A172 (cell line): ENCODE measurements at regions not wholly inside any gene's neighbourhood (a gene's known extent, or its start where the extent isn't known, plus 50 kb on each side); places are given as distances from the start of the nearest gene placed in this dataset.
"Not testable (repeated sequence)": the region's sequence is repeated elsewhere in the genome, so short reads cannot be mapped to it uniquely, and the experiment has no call there.

Experiments
- DNase-seq: peaks from one replicate; pipeline ENCODE4 v3.0.0-alpha.2; 2015; ENCODE audit warnings: low spot score

- DNase-seq, result no peak
Measured at GRCh38 chr3:118504906-118505305, 529.7 kb downstream of the IGSF11 start.

GRCh38 chr3:118505784-118506183, 528.9 kb downstream of the IGSF11 start:
- peak; percentile 22 for DNase-seq

- no peak for DNase-seq
Measured at GRCh38 chr3:118511402-118511801, 523.2 kb downstream of the IGSF11 start.

GRCh38 chr3:118512301-118512700, 522.3 kb downstream of the IGSF11 start:
- no peak for DNase-seq

- no peak for DNase-seq
Measured at GRCh38 chr3:118525077-118525476, 509.6 kb downstream of the IGSF11 start.

- no peak for DNase-seq
Measured at GRCh38 chr3:118526758-118527513, 507.7 kb downstream of the IGSF11 start.

GRCh38 chr3:118527514-118528044, 507.1 kb downstream of the IGSF11 start:
- DNase-seq, result no peak

- DNase-seq, result no peak
Measured at GRCh38 chr3:118529554-118529953, 505.1 kb downstream of the IGSF11 start.

GRCh38 chr3:118530350-118530922, 504.2 kb downstream of the IGSF11 start:
- DNase-seq, result no peak

GRCh38 chr3:118530927-118531356, 503.7 kb downstream of the IGSF11 start:
- not testable (repeated sequence) for DNase-seq

- no peak for DNase-seq
Measured at GRCh38 chr3:118531816-118532215, 502.8 kb downstream of the IGSF11 start.

- peak; percentile 7 for DNase-seq
Measured at GRCh38 chr3:118533676-118534075, 501.0 kb downstream of the IGSF11 start.

- no peak for DNase-seq
Measured at GRCh38 chr3:118534519-118534918, 500.1 kb downstream of the IGSF11 start.

GRCh38 chr3:118536764-118537163, 497.9 kb downstream of the IGSF11 start:
- no peak for DNase-seq

GRCh38 chr3:118537454-118537853, 497.2 kb downstream of the IGSF11 start:
- no peak for DNase-seq

GRCh38 chr3:118538187-118538586, 496.5 kb downstream of the IGSF11 start:
- no peak for DNase-seq

GRCh38 chr3:118539820-118540447, 494.7 kb downstream of the IGSF11 start:
- not testable (repeated sequence) for DNase-seq

GRCh38 chr3:118540448-118540821, 494.2 kb downstream of the IGSF11 start:
- not testable (repeated sequence) for DNase-seq

GRCh38 chr3:118540826-118541225, 493.8 kb downstream of the IGSF11 start:
- DNase-seq, result no peak

- DNase-seq, result no peak
Measured at GRCh38 chr3:118541796-118542195, 492.9 kb downstream of the IGSF11 start.

GRCh38 chr3:118543832-118544231, 490.8 kb downstream of the IGSF11 start:
- no peak for DNase-seq

GRCh38 chr3:118544458-118544857, 490.2 kb downstream of the IGSF11 start:
- peak; percentile 76 for DNase-seq

- DNase-seq, result peak; percentile 70
Measured at GRCh38 chr3:118548434-118548833, 486.2 kb downstream of the IGSF11 start.
